ENCODE measurements at regions not wholly inside any gene's neighbourhood (a gene's known extent, or its start where the extent isn't known, plus 50 kb on each side); places are given as distances from the start of the nearest gene placed in this dataset.
A peak's percentile ranks its signal among the peaks of the same experiment; 100 is the strongest.
"Not testable (repeated sequence)": the region's sequence is repeated elsewhere in the genome, so short reads cannot be mapped to it uniquely, and the experiment has no call there.

DNA sequence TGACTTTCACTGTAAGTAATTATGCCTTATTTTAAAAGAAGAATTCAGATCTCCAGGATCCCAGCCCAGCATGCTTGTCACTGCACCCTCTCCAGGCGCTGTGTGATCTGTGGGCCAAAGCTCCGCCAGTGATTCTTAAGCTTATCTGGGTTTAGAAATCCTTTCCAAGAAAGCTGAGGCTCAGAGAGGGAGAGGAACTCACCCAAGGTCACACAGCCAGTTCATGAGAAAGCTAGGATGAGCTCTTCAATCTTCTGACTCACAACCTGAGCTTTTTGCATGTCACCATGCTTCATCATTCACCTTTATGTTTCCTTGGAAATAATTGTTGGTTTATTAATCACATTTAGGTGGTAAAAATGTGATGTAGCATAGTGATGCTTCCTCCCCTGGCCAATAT is 136.6 kb upstream of the HAND1 start:
- no peak for DNase-seq

DNA sequence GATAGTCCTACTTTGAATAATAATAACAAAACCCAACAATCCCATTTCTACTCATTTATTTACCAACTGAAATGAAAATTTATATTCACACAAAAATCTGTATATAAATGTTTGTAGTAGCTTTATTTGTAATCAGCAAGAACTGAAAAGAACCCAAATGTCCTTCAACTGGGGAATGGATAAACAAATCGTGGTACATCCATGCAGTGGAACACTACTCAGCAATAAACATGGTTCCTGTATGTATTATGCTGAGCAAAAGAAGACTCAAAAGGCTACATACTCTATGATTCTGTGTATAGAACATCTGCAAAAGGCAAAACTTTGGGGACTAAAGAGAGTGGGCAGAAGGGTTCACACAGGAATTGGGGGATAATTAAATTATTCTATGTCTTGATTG is 136.1 kb upstream of the HAND1 start:
- no peak for DNase-seq

GRCh38 chr5:154612666-154613065 is 134.6 kb upstream of the HAND1 start:
- DNase-seq, result no peak

DNA sequence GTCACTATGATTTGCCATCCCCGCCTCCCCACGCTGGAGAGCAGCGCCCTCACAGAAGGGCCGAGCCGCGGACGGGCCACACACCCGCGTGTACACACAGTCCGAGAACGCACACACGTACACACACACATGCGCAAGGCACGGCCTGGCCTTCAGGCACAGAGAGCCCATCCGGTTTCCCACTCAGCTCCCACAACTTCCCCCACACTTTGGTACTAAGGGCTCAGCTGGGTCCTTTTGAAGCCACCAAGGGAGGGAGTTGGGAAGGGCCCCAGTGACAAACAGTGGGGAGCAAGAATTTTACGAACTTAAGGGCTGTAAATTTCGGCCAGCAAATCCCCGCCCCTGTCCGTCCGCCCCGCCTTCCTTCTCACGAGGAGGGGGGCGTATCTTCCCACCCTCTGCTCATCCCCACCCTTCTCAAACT is 133.3 kb upstream of the HAND1 start:
- no peak for DNase-seq

- peak; percentile 51 for DNase-seq
Observed at GRCh38 chr5:154610321-154611154, 132.5 kb upstream of the HAND1 start.

- DNase-seq, result no peak
Observed at GRCh38 chr5:154609251-154609650, 131.2 kb upstream of the HAND1 start.

DNA sequence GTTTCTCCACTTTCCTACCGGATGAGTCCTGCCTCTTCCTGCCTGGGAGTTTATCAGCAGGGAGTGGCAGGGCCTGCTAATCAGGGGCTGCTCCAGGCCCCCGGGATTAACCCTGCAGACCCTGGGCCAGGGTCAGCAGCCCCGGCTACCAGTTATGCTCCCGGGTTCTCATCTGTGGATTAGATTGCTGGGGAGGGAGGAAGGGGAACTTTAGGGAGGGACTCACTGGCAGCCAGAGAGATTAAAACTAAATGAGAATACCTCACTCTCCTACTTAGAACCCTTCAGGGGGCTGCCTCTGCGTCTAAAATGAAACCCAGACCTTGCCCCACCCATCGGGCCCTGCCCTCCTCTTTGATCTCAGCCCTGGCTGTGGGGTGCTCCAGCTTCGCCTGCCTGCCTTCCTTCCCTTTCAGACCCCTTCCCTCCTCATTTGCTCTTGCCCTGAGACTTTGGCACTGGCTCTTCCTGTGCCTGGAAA is 130.5 kb upstream of the HAND1 start:
- DNase-seq, result no peak

DNA sequence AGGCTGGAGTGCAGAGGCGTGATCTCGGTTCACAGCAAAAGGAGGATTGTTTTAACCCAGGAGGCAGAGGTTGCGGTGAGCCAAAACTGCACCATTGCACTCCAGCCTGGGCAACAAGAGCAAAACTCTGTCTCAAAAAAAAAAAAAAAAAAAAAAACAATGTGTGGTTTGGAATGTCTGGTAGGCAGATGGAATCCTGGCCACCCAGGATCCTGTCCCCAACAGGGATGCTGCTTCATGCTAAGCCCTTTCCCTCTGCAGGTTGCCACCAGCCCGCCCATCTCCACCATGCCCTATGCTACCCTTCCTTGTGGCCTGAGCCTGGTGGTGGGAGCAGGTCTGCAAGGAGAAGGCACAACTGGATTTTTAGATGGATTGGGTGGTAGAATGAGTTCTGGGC is 129.7 kb upstream of the HAND1 start:
- DNase-seq, result no peak

DNA sequence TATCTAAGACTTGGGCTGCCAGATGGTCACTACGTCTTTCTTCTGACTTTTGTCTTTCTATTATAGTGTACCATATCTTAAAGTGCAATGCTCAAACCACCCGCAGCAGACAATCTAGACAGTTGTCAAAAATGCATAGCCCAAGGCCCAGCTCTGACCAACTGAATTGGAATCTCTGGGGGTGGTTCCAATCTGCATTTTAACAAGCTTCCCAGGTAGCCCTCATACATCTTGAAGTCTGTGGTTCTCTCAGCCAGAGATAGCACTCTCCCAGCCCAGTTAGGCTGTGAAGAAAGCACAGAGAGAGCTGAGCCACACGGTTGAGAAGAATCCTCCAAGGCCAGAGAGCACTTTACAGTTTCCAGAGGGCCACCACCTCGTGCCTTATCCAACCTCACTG is 128.2 kb upstream of the HAND1 start:
- no peak for DNase-seq

DNA sequence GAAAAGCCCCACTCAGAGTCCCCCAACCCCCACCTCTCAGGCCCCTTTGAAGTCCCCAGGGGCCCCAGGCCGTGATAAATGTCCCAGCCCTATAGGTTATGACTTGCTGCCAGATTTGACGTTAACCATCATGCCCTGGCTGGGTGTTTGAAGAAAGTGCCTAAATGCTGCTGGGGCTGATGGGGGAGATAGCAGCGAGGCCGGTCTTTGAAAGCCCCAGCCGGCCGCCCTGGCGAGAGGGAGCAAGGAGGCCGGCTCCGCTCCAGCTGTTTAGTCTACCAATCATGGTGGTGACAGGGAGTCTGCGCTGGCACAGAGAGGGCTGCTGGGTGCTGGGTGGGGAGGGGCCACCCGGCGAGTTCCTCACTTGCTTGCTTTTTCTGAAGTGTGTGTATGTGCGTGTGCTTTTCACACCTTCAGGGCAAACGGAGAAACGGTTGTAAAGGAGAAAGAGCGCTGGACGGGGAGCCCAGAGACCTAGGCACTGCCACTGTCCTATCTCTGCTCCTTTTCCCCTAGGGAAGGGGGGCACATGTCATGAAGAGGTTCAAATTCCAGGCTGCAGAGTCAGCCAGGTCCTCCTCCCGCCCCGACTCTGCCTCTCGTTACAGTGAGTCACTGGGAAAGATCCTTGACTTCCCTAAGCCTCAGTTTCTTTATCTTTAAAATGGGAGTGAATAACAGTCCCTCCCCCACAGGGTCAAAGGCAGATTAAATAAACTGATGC is 126.1 kb upstream of the HAND1 start:
- no peak for DNase-seq

DNA sequence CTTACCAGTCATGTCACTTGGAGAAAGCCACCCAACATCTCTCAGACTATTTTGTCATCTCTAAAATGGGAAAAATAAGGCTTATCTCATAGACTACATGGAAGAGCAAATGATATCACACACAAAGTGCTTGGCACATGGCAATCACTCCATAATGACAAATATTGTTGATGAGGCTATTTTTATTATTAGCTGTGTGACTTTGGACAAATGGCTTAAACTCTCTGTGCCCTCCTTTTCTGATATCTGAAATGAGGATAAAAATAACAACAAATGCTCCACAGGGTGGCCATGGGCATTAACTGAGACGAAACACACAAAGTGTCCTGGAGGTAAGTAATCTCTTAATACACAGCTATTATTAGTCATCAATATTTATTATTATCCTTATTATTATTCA is 125.5 kb upstream of the HAND1 start:
- DNase-seq, result no peak

DNA sequence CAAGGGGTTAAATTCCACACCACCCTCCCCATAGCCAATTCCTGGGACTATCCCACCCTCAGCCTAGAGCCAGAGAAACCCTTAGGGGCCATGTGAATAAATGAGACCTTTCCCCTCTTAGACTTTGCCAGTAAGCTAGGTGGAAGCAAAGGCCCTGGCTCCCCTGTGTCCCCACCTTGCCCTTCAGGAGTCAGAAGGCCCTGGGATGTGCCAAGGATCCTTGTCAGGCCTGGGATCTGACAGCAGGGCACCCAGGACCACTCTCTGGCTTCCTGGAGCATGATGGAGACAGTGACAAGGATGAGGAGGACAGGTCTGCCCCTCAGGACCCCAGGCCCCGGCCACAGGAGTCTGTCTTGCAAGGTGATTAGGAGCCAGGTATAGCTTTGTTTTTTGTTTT is 125.0 kb upstream of the HAND1 start:
- no peak for DNase-seq

DNA sequence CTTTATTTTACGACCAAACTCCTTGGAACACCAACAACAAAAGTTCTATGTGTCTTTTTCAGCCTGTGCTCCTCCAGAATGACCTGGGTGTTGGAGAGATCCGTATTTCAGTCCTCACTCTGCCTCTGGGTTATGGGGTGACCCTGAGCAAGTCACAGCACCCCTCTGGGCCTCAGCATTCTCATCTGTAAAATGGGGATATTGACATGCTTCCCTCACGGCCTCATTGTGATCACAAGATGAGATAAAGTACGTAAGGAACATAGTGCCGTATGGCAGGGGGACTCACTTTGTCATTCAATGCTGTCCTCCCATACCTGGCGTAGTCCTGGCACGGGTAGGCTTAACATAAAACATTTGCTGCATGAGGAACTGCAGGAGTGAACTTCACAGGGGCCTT is 123.0 kb upstream of the HAND1 start:
- no peak for DNase-seq

DNA sequence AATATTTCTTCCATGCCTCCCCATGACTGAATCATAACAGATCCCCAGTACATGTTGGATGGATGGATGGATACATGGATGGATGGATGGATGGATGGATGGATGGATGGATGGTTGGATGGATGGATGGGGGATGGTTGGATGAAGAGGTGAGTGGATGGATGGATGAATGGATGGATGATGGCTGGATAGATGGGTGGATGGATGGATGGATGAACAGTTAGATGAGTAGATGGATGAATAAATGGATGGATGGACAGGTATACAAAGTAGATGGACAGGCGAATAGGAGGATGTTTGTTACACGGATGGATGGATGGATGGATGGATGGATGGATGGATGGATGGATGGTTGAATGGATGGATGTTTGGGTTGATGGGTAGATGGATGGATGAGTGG is 120.0 kb upstream of the HAND1 start:
- no peak for DNase-seq

GRCh38 chr5:154596844-154597243 is 118.8 kb upstream of the HAND1 start:
- DNase-seq, result not testable (repeated sequence)

DNA sequence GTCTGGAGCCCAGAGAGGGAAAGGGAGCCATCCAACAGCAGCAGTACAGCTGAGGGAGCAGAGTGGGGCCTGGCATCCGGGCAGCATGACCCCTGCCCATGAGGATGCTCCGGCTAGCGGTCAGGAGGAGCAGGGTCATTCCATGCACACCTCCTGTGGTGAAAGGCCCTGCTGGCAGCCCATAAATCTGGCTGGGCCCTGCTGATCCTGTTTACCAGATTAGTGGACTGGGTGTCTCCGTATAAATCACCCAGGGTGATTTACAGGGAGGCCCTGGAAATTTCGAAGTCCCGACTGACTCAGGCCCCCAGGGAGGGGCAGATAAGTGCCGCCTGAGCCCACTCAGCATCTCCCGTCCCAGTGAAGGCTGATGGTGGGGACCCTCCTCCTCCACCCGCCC is 117.6 kb upstream of the HAND1 start:
- no peak for DNase-seq

- DNase-seq, result no peak
Observed at GRCh38 chr5:154593796-154594195, 115.8 kb upstream of the HAND1 start.

- no peak for DNase-seq
Observed at GRCh38 chr5:154593071-154593470, 115.0 kb upstream of the HAND1 start.

DNA sequence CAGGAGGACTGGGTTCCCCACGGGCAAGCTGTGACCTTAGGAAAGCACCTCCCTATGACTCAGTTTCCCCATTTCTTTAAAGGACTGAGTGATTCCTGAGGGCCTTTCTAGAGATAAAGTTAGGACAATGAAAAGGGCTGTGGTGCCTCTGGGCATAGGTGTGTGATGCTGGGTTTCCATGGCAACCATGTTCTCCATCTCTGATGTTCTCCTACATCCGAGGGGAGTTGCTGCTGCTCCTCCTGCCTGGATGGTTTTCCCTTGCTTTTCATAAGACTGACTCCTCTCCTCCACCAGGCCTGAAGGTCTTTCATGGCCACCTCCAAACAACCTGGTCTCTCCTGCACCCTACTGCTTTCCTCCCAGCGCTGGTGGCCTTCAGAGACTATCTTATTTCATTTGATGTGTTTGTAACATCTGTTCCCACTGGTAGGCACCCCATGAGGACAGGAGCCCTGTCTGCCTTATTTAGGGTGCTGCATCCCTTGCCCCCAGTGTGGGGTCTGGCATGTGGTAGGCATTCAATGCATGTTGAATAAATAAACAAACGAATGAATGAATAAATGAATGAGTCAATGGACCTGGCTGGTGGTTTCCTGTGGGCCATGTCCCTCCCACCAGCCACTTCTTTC is 112.2 kb upstream of the HAND1 start:
- DNase-seq, result no peak

GRCh38 chr5:154589511-154589910 is 111.5 kb upstream of the HAND1 start:
- no peak for DNase-seq

GRCh38 chr5:154588833-154589425 is 110.9 kb upstream of the HAND1 start:
- DNase-seq, result not testable (repeated sequence)

DNA sequence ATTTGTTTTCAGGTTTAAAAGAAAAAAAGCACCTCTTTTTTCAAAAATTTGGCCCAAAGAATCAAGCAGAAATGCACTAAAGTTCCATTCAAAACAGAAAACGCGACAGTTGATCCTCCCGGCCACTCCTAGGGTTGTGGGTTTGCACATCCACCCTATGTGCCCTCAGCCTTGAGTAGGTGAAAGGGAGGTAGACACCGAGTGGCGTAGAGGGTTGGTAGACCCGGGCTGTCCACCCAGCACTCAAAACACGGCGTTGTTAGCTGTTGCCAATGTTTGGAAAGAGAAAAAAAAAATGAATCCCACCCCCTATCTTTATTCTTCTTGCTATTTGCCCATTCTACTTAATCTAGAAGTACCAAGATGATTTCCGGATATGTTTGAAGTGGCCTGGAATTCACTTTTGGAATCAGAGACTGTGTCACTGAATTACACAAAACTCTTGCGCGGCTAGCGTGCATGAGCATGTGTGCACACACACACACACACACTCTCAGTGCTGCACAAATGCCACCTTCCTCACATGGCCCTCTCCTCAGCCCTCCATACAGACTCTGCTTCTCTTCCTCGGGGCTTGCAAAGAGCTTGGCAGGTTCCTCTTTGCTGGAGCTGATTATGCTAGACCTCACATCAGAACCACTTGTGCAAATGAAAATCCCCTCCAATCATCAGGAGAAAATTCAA is 110.2 kb upstream of the HAND1 start:
- no peak for DNase-seq

All from MV-4-11 (cell line).